ENCODE measurements at regions not wholly inside any gene's neighbourhood (a gene's known extent, or its start where the extent isn't known, plus 50 kb on each side); places are given as distances from the start of the nearest gene placed in this dataset.

- no peaks in the 10 kb centered on the region for H3K4me1 ChIP-seq
- no peaks in the 10 kb centered on the region for H3K27me3 ChIP-seq
- no peak overlapping the region for H3K27ac ChIP-seq
- DNase-seq (ENCODE audit: low spot score): no peak
- TF ChIP-seq CTCF (IDR thresholded peaks at IDR 0.05): no peak
- H3K36me3 ChIP-seq: no peaks in the 10 kb centered on the region
- H3K9me3 ChIP-seq: no peaks in the 10 kb centered on the region
- no peak overlapping the region for H3K4me3 ChIP-seq
Measured at GRCh38 chr5:158275511-158275910, 416.6 kb upstream of the CLINT1 start.

- no peaks in the 10 kb centered on the region for H3K27me3 ChIP-seq
- no peaks in the 10 kb centered on the region for H3K36me3 ChIP-seq
- no peak for TF ChIP-seq CTCF (IDR thresholded peaks at IDR 0.05)
- no peaks in the 10 kb centered on the region for H3K9me3 ChIP-seq
- H3K4me3 ChIP-seq: no peak overlapping the region
- DNase-seq (ENCODE audit: low spot score): no peak
- no peaks in the 10 kb centered on the region for H3K4me1 ChIP-seq
- H3K27ac ChIP-seq: no peak overlapping the region
Measured at GRCh38 chr5:158273035-158273434, 414.1 kb upstream of the CLINT1 start.

- no peak for DNase-seq (ENCODE audit: low spot score)
- TF ChIP-seq CTCF (IDR thresholded peaks at IDR 0.05): no peak
- no peaks in the 10 kb centered on the region for H3K36me3 ChIP-seq
- H3K27ac ChIP-seq: no peak overlapping the region
- no peaks in the 10 kb centered on the region for H3K27me3 ChIP-seq
- peaks cover 0 to 5% of the 10 kb centered on the region in 2 donors for H3K9me3 ChIP-seq
- H3K4me1 ChIP-seq: no peaks in the 10 kb centered on the region
- no peak overlapping the region for H3K4me3 ChIP-seq
Measured at GRCh38 chr5:158272409-158272808, 413.5 kb upstream of the CLINT1 start.

- no peak for TF ChIP-seq CTCF (IDR thresholded peaks at IDR 0.05)
- H3K4me1 ChIP-seq: no peaks in the 10 kb centered on the region
- DNase-seq (ENCODE audit: low spot score): no peak
- H3K4me3 ChIP-seq: no peak overlapping the region
- peaks cover 0 to 11% of the 10 kb centered on the region in 2 donors for H3K9me3 ChIP-seq
- no peaks in the 10 kb centered on the region for H3K27me3 ChIP-seq
- no peaks in the 10 kb centered on the region for H3K36me3 ChIP-seq
- no peak overlapping the region for H3K27ac ChIP-seq
Measured at GRCh38 chr5:158270996-158271554, 412.1 kb upstream of the CLINT1 start.

- no peak overlapping the region for H3K4me3 ChIP-seq
- H3K27me3 ChIP-seq: no peaks in the 10 kb centered on the region
- no peak overlapping the region for H3K27ac ChIP-seq
- TF ChIP-seq CTCF (IDR thresholded peaks at IDR 0.05): no peak
- H3K36me3 ChIP-seq: no peaks in the 10 kb centered on the region
- DNase-seq (ENCODE audit: low spot score): no peak
- no peaks in the 10 kb centered on the region for H3K4me1 ChIP-seq
- peaks cover 0 to 11% of the 10 kb centered on the region in 2 donors for H3K9me3 ChIP-seq
Measured at GRCh38 chr5:158268286-158268685, 409.3 kb upstream of the CLINT1 start.

GRCh38 chr5:158267228-158267627 is 408.3 kb upstream of the CLINT1 start:
- H3K27me3 ChIP-seq: no peaks in the 10 kb centered on the region
- H3K9me3 ChIP-seq: peaks cover 0 to 11% of the 10 kb centered on the region in 2 donors
- H3K36me3 ChIP-seq: no peaks in the 10 kb centered on the region
- H3K4me3 ChIP-seq: no peak overlapping the region
- H3K4me1 ChIP-seq: no peaks in the 10 kb centered on the region
- no peak for TF ChIP-seq CTCF (IDR thresholded peaks at IDR 0.05)
- DNase-seq (ENCODE audit: low spot score): no peak
- H3K27ac ChIP-seq: no peak overlapping the region
